H1 (cell line): ENCODE measurements at regions not wholly inside any gene's neighbourhood (a gene's known extent, or its start where the extent isn't known, plus 50 kb on each side); places are given as distances from the start of the nearest gene placed in this dataset.

Experiments used
- CTCF ChIA-PET: fragments of 300-600 bp; sonication (Branson Sonifier 250); formaldehyde crosslinking; loops from one replicate; lab custom pipeline; 2021; ENCODE audit not compliant: partially characterized antibody; lab: Charles Lee
- POLR2A ChIA-PET: fragments of 300-600 bp; sonication (Branson Sonifier 250); formaldehyde crosslinking; loops from one replicate; lab custom pipeline; 2021; ENCODE audit warnings: inconsistent platforms; ENCODE audit not compliant: partially characterized antibody; lab: Charles Lee
- DNase-seq, 2 experiments: peaks; one replicate each; pipeline versions ENCODE4 v3.0.0 to v3.0.0-alpha.2; 2010 to 2022; ENCODE audit warnings: low spot score in 2 of 2, low read depth in 1 of 2, mixed read lengths in 1 of 2
- FAIRE-seq: peaks from 2 replicates; lab custom pipeline; 2011; peaks lifted over from hg19 to GRCh38; lab: Jason Lieb, UNC
- H2AFZ ChIP-seq: 2 replicates; pipeline ENCODE4 v1.8.1; 2012; ENCODE audit warnings: low read length, inconsistent platforms
- H2AK5ac ChIP-seq: 2 replicates; pipeline ENCODE4 v1.6.1; 2013; ENCODE audit warnings: low read depth, low read length
- H2BK120ac ChIP-seq: replicated peaks from 2 replicates; pipeline ENCODE3; 2013; ENCODE audit warnings: low read depth, low read length, inconsistent platforms
- H2BK12ac ChIP-seq: 2 replicates; pipeline ENCODE4 v1.6.1; 2013; ENCODE audit warnings: low read depth, low read length
- H2BK15ac ChIP-seq: 2 replicates; pipeline ENCODE4 v1.6.1; 2013; ENCODE audit warnings: low read length
- H2BK20ac ChIP-seq: 2 replicates; pipeline ENCODE4 v1.6.1; 2013; ENCODE audit warnings: low read length
- H2BK5ac ChIP-seq: 2 replicates; pipeline ENCODE4 v1.6.1; 2013; ENCODE audit warnings: low read depth, low read length
- H3K14ac ChIP-seq: 2 replicates; pipeline ENCODE4 v1.6.1; 2013; ENCODE audit warnings: inconsistent platforms; ENCODE audit not compliant: insufficient read length
- H3K18ac ChIP-seq: 2 replicates; pipeline ENCODE4 v1.6.1; 2013; ENCODE audit warnings: low read length; ENCODE audit errors: extremely low read depth
- H3K23ac ChIP-seq: 2 replicates; pipeline ENCODE4 v1.6.1; 2013; ENCODE audit warnings: inconsistent platforms; ENCODE audit not compliant: insufficient read length
- H3K23me2 ChIP-seq: 2 replicates; pipeline ENCODE4 v1.6.1; 2013; ENCODE audit warnings: low read depth, low read length
- H3K27ac ChIP-seq: 2 replicates; pipeline ENCODE4 v1.6.1; 2011; ENCODE audit warnings: low read depth, low read length, inconsistent platforms
- H3K27me3 ChIP-seq, 4 experiments: replicated peaks in 1 of 4; 1 replicate in 1 of 4; 2 replicates in 3 of 4; pipeline versions ENCODE4 v1.6.1 to v1.8.1; 2011 to 2013; ENCODE audit warnings: low read length in 3 of 4, mild to moderate bottlenecking in 3 of 4, inconsistent platforms in 2 of 4, mixed read lengths in 2 of 4, moderate library complexity in 1 of 4; ENCODE audit not compliant: control insufficient read depth in 3 of 4, insufficient read depth in 3 of 4; ENCODE audit errors: extremely low read depth in 1 of 4
- H3K36me3 ChIP-seq, 4 experiments: 2 replicates each; pipeline versions ENCODE4 v1.6.1 to v1.8.1; 2011 to 2013; ENCODE audit warnings: mild to moderate bottlenecking in 4 of 4, low read length in 3 of 4, moderate library complexity in 2 of 4, control low read depth in 1 of 4, inconsistent platforms in 1 of 4; ENCODE audit not compliant: insufficient read depth in 4 of 4, control insufficient read depth in 2 of 4
- H3K4ac ChIP-seq: replicated peaks from 2 replicates; pipeline ENCODE3; 2013; ENCODE audit warnings: low read length, low read depth, mixed read lengths, inconsistent platforms; ENCODE audit not compliant: insufficient read length
- H3K4me1 ChIP-seq, 4 experiments: replicated peaks in 1 of 4; 1 replicate in 1 of 4; 2 replicates in 3 of 4; pipeline versions ENCODE4 v1.6.1 to v1.8.1; 2011 to 2013; ENCODE audit warnings: low read length in 3 of 4, inconsistent platforms in 2 of 4, mixed read lengths in 1 of 4; ENCODE audit not compliant: insufficient read depth in 4 of 4, control insufficient read depth in 3 of 4
- H3K4me2 ChIP-seq, 2 experiments: 2 replicates each; pipeline versions ENCODE4 v1.6.1 to v1.8.1; 2011 to 2013; ENCODE audit warnings: low read depth in 2 of 2, low read length in 2 of 2, control low read depth in 1 of 2, inconsistent platforms in 1 of 2, mild to moderate bottlenecking in 1 of 2; ENCODE audit not compliant: insufficient read depth in 1 of 2
- H3K4me3 ChIP-seq, 4 experiments: fragments of 200-600, 300-600 bp in 1 of 4; sonication (generic), shearing (Covaris generic), sonication (Bioruptor Twin) in 1 of 4; 2 replicates each; pipeline versions ENCODE4 v1.5.1 to v1.8.1; 2011 to 2016; ENCODE audit warnings: low read length in 4 of 4, low read depth in 3 of 4, control low read depth in 2 of 4, inconsistent platforms in 2 of 4, mild to moderate bottlenecking in 2 of 4, mixed read lengths in 1 of 4, moderate library complexity in 1 of 4; ENCODE audit not compliant: insufficient read depth in 2 of 4; ENCODE audit errors: extremely low read depth in 1 of 4
- H3K56ac ChIP-seq: replicated peaks from 2 replicates; pipeline ENCODE3; 2013; ENCODE audit warnings: low read depth, mild to moderate bottlenecking, mixed read lengths, low read length, inconsistent platforms; ENCODE audit not compliant: insufficient read length
- H3K79me1 ChIP-seq: 2 replicates; pipeline ENCODE4 v1.6.1; 2013; ENCODE audit warnings: low read depth, low read length, control low read depth
- H3K79me2 ChIP-seq, 2 experiments: 2 replicates each; pipeline versions ENCODE4 v1.6.1 to v1.8.1; 2012 to 2013; ENCODE audit warnings: low read length in 2 of 2, mild to moderate bottlenecking in 2 of 2, inconsistent platforms in 1 of 2; ENCODE audit not compliant: insufficient read depth in 2 of 2, control insufficient read depth in 1 of 2
- H3K9ac ChIP-seq, 4 experiments: replicated peaks in 1 of 4; 1 replicate in 1 of 4; 2 replicates in 3 of 4; pipeline versions ENCODE4 v1.6.1 to v1.8.1; 2011 to 2013; ENCODE audit warnings: low read depth in 3 of 4, low read length in 3 of 4, control low read depth in 2 of 4, mild to moderate bottlenecking in 2 of 4, moderate library complexity in 2 of 4, inconsistent platforms in 1 of 4; ENCODE audit errors: extremely low read depth in 1 of 4
- H3K9me3 ChIP-seq, 2 experiments: 2 replicates each; pipeline versions ENCODE4 v1.6.1 to v1.8.1; 2012 to 2013; ENCODE audit warnings: mild to moderate bottlenecking in 2 of 2, moderate library complexity in 2 of 2, control low read depth in 1 of 2, inconsistent platforms in 1 of 2, low read depth in 1 of 2, low read length in 1 of 2, mixed read lengths in 1 of 2; ENCODE audit not compliant: insufficient read depth in 2 of 2
- H4K20me1 ChIP-seq, 2 experiments: replicated peaks in 1 of 2; 2 replicates each; pipeline versions ENCODE3 to v1.8.1; 2011 to 2013; ENCODE audit warnings: inconsistent platforms in 2 of 2, low read length in 2 of 2, mild to moderate bottlenecking in 1 of 2; ENCODE audit not compliant: insufficient read depth in 2 of 2, control insufficient read depth in 1 of 2
- H4K5ac ChIP-seq: 2 replicates; pipeline ENCODE4 v1.6.1; 2013; ENCODE audit warnings: low read length, low read depth, mixed read lengths, inconsistent platforms; ENCODE audit not compliant: insufficient read length
- H4K8ac ChIP-seq: 2 replicates; pipeline ENCODE4 v1.8.0; 2013; ENCODE audit warnings: mild to moderate bottlenecking, moderate library complexity, low read length, inconsistent platforms; ENCODE audit not compliant: insufficient read depth; ENCODE audit errors: extremely low read depth
- H4K91ac ChIP-seq: replicated peaks from 2 replicates; pipeline ENCODE3; 2013; ENCODE audit warnings: low read length, mixed read lengths, inconsistent platforms; ENCODE audit not compliant: insufficient read length
- BCL11A ChIP-seq, 2 experiments: IDR thresholded peaks; one replicate each; pipeline ENCODE4 v1.6.1; 2011; ENCODE audit warnings: low read depth in 2 of 2, low read length in 2 of 2, mild to moderate bottlenecking in 2 of 2
- CBX5 ChIP-seq: fragments of 300-800, 300-1000 bp; sonication (generic); IDR thresholded peaks from 2 replicates; pipeline ENCODE4 v1.7.1; 2016; ENCODE audit warnings: antibody characterized with exemption, low read length, low read depth
- CBX8 ChIP-seq: fragments of 300-800, 300-1000 bp; sonication (generic); IDR thresholded peaks from 2 replicates; pipeline ENCODE4 v1.7.1; 2016; ENCODE audit warnings: low read depth, low read length, borderline replicate concordance
- EP300 ChIP-seq, 2 experiments: IDR thresholded peaks; 1 replicate in 1 of 2; 2 replicates in 1 of 2; pipeline ENCODE4 v1.6.1; 2011 to 2012; ENCODE audit warnings: low read depth in 2 of 2, low read length in 2 of 2, mild to moderate bottlenecking in 2 of 2, borderline replicate concordance in 1 of 2, inconsistent platforms in 1 of 2, moderate library complexity in 1 of 2
- GTF2F1 ChIP-seq: IDR thresholded peaks from 2 replicates; pipeline ENCODE4 v1.6.1; 2012; ENCODE audit warnings: low read depth, low read length, improper control_type of control experiment, borderline replicate concordance
- JUND ChIP-seq: IDR thresholded peaks from 2 replicates; pipeline ENCODE4 v1.6.1; 2011; ENCODE audit warnings: mild to moderate bottlenecking, improper control_type of control experiment, low read length
- KDM4A ChIP-seq: IDR thresholded peaks from one replicate; pipeline ENCODE4 v1.7.1; 2012; ENCODE audit warnings: low read depth, mild to moderate bottlenecking, moderate library complexity, low read length, inconsistent platforms; ENCODE audit not compliant: severe bottlenecking
- KDM5A ChIP-seq: fragments of 200-600 bp; IDR thresholded peaks from 2 replicates; pipeline ENCODE4 v1.7.1; 2012; ENCODE audit warnings: mild to moderate bottlenecking, low read length, inconsistent platforms, mixed read lengths
- RAD21 ChIP-seq, 2 experiments: IDR thresholded peaks in 1 of 2; conservative IDR thresholded peaks in 1 of 2; 2 replicates each; pipeline ENCODE4 v1.6.1; 2011; ENCODE audit warnings: low read depth in 2 of 2, low read length in 2 of 2, improper control_type of control experiment in 1 of 2, inconsistent platforms in 1 of 2, mild to moderate bottlenecking in 1 of 2, moderate library complexity in 1 of 2
- RBBP5 ChIP-seq: IDR thresholded peaks from 2 replicates; pipeline ENCODE4 v1.7.1; 2012; ENCODE audit warnings: low read depth, mild to moderate bottlenecking, inconsistent platforms, low read length, moderate library complexity, borderline replicate concordance
- SIN3A ChIP-seq, 2 experiments: IDR thresholded peaks in 1 of 2; conservative IDR thresholded peaks in 1 of 2; 2 replicates each; pipeline ENCODE4 v1.6.1; 2011 to 2012; ENCODE audit warnings: low read length in 2 of 2, improper control_type of control experiment in 1 of 2, low read depth in 1 of 2, mild to moderate bottlenecking in 1 of 2
- SIRT6 ChIP-seq: IDR thresholded peaks from one replicate; pipeline ENCODE4 v1.7.1; 2012; ENCODE audit warnings: low read length, inconsistent platforms
- SP4 ChIP-seq: IDR thresholded peaks from 2 replicates; pipeline ENCODE4 v1.6.1; 2012; ENCODE audit warnings: low read length, inconsistent platforms
- SUZ12 ChIP-seq: fragments of 200-600 bp; sonication (generic); IDR thresholded peaks from 2 replicates; pipeline ENCODE4 v1.6.1; 2012; ENCODE audit warnings: mild to moderate bottlenecking, inconsistent platforms, low read length, moderate library complexity, mixed read lengths
- TCF12 ChIP-seq: IDR thresholded peaks from 2 replicates; pipeline ENCODE4 v1.6.1; 2011; ENCODE audit warnings: low read depth, mild to moderate bottlenecking, low read length
- ZNF274 ChIP-seq: IDR thresholded peaks from 2 replicates; pipeline ENCODE4 v1.7.0; 2012; ENCODE audit warnings: low read length, borderline replicate concordance; ENCODE audit errors: extremely low read depth

- H4K91ac ChIP-seq = no peak overlapping the region
- DNase-seq = no peak
- no peak overlapping the region for H3K4me3 ChIP-seq
- H2BK15ac ChIP-seq = no peak overlapping the region
- H4K20me1 ChIP-seq = no peaks in the 10 kb centered on the region
- no peaks in the 10 kb centered on the region for H3K36me3 ChIP-seq
- no peaks in the 10 kb centered on the region for H3K23me2 ChIP-seq
- H2AK5ac ChIP-seq = no peak overlapping the region
- H3K27ac ChIP-seq = no peak overlapping the region
- H2AFZ ChIP-seq = no peak overlapping the region; the same call in 1 of the 2 replicates
- H3K56ac ChIP-seq = no peak overlapping the region
- POLR2A ChIA-PET = no interaction called here
- no peak overlapping the region for H2BK5ac ChIP-seq
- no peak overlapping the region for H4K5ac ChIP-seq
- peaks cover 0 to 13% (median 2%) of the 10 kb centered on the region in 4 experiments; a peak in 2 of 7 replicates for H3K4me1 ChIP-seq
- H3K18ac ChIP-seq = no peak overlapping the region
- H2BK12ac ChIP-seq = no peak overlapping the region
- no peak overlapping the region for H3K23ac ChIP-seq
- no peaks in the 10 kb centered on the region for H3K27me3 ChIP-seq
- CTCF ChIA-PET = no interaction called here
- H3K4me2 ChIP-seq = no peak overlapping the region
- H3K9me3 ChIP-seq = no peaks in the 10 kb centered on the region
- H3K4ac ChIP-seq = no peak overlapping the region
- no peak for FAIRE-seq
- H4K8ac ChIP-seq = no peak overlapping the region
- H3K9ac ChIP-seq = no peak overlapping the region
- H2BK120ac ChIP-seq = no peak overlapping the region
- no peaks in the 10 kb centered on the region for H3K79me2 ChIP-seq
- no peak overlapping the region for H2BK20ac ChIP-seq
- H3K14ac ChIP-seq = no peak overlapping the region
- H3K79me1 ChIP-seq = no peaks in the 10 kb centered on the region
- TF ChIP-seq CBX5 (no peak), BCL11A (IDR thresholded peaks at IDR 0.05; ENCODE audit: low read depth in 2 of 2, low read length in 2 of 2) (no peak), ZNF274 (no peak), SP4 (no peak), SIN3A (conservative IDR thresholded peaks at IDR 0.05 in 1 of 2, IDR thresholded peaks at IDR 0.05 in 1 of 2; ENCODE audit: low read depth in 1 of 2, low read length in 2 of 2) (no peak), CBX8 (no peak), SIRT6 (no peak), RBBP5 (no peak), JUND (no peak), KDM5A (no peak), RAD21 (IDR thresholded peaks at IDR 0.05 in 1 of 2, conservative IDR thresholded peaks at IDR 0.05 in 1 of 2; ENCODE audit: low read depth in 2 of 2, low read length in 2 of 2) (no peak), SUZ12 (no peak), EP300 (IDR thresholded peaks at IDR 0.05; ENCODE audit: borderline replicate concordance in 1 of 2, low read depth in 2 of 2, low read length in 2 of 2) (no peak), KDM4A (no peak), GTF2F1 (no peak), TCF12 (no peak)
Measured at GRCh38 chr16:61295311-61295710, 740.9 kb downstream of the CDH8 start.
